ENCODE measurements at regions not wholly inside any gene's neighbourhood (a gene's known extent, or its start where the extent isn't known, plus 50 kb on each side); places are given as distances from the start of the nearest gene placed in this dataset.

DNA sequence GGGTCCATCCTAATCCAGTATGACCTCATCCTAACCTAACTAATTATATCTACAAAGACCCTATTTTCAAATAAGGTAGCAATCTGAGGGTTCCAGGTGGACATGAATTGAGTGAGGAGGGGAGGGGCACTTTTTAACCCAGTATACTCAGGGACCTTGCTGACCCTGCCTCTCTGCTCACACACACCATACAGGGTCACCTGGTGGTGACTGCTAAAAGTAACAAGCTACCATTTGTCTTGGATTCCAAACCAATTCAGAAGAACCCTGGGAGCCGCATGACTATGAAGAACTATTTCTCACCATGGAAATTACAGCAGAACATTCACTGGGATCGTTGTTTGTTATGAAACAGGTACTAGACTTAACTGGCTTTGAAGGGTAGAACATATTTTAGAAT, 151.9 kb downstream of the LACC1 start:
- Histone ChIP-seq H2AFZ (ENCODE audit: low read length) (no peak overlapping the region), H3K36me3 (ENCODE audit: control insufficient read depth, insufficient read depth, low read length) (no peaks in the 10 kb centered on the region), H3K4me3 (replicated peaks in 1 of 4; ENCODE audit: control extremely low read depth in 1 of 4, insufficient read depth in 1 of 4, low read depth in 3 of 4, low read length in 4 of 4) (no peak overlapping the region), H3K4me1 (ENCODE audit: control insufficient read depth, extremely low read depth, insufficient read depth, low read length) (no peaks in the 10 kb centered on the region), H3K27me3 (ENCODE audit: control insufficient read depth, insufficient read depth, low read length) (peaks cover 8% of the 10 kb centered on the region), H3K27ac (ENCODE audit: insufficient read depth, low read length) (no peak overlapping the region), H3K79me2 (ENCODE audit: control insufficient read depth, insufficient read depth, low read length) (no peaks in the 10 kb centered on the region), H3K4me2 (ENCODE audit: extremely low read depth, insufficient read depth, low read length) (no peak overlapping the region), H4K20me1 (ENCODE audit: control insufficient read depth, extremely low read depth, insufficient read depth, low read length) (no peaks in the 10 kb centered on the region), H3K9me3 (ENCODE audit: control insufficient read depth, insufficient read depth, low read depth, low read length) (no peaks in the 10 kb centered on the region), H3K9ac (ENCODE audit: insufficient read depth, low read length) (no peak overlapping the region)
- DNase-seq (ENCODE audit: low read depth in 2 of 2): no peak
- TF ChIP-seq, protein P1, sequence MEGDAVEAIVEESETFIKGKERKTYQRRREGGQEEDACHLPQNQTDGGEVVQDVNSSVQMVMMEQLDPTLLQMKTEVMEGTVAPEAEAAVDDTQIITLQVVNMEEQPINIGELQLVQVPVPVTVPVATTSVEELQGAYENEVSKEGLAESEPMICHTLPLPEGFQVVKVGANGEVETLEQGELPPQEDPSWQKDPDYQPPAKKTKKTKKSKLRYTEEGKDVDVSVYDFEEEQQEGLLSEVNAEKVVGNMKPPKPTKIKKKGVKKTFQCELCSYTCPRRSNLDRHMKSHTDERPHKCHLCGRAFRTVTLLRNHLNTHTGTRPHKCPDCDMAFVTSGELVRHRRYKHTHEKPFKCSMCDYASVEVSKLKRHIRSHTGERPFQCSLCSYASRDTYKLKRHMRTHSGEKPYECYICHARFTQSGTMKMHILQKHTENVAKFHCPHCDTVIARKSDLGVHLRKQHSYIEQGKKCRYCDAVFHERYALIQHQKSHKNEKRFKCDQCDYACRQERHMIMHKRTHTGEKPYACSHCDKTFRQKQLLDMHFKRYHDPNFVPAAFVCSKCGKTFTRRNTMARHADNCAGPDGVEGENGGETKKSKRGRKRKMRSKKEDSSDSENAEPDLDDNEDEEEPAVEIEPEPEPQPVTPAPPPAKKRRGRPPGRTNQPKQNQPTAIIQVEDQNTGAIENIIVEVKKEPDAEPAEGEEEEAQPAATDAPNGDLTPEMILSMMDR (conservative IDR thresholded peaks at IDR 0.05 in 1 of 2, IDR thresholded peaks at IDR 0.05 in 1 of 2; ENCODE audit: low read depth in 1 of 2, low read length in 2 of 2): no peak
- no peak for TF ChIP-seq EZH2 (IDR thresholded peaks at IDR 0.05; ENCODE audit: low read length, missing control alignments)

DNA sequence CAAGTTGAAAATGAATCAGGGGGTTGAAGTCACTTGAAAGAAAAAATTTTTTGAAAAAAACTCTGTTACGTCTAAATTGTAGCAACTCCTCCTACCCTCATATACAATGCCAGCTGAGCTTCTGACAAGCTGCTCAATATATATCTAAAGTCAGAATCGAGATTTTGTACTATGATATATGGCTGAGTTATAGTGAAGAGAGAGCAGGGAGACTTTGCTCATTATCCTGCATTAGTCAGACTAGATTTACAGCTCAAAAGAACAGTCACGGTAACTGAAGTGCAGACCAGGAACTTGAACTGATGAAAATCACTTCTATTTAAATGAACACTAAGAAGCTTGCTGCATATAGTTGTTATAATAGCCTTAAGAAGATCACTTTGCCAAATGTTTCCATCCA, 153.1 kb downstream of the LACC1 start:
- no peak for DNase-seq (ENCODE audit: low read depth in 2 of 2)
- no peaks in the 10 kb centered on the region for H3K4me1 ChIP-seq (ENCODE audit: control insufficient read depth, extremely low read depth, insufficient read depth, low read length)
- no peaks in the 10 kb centered on the region for H3K36me3 ChIP-seq (ENCODE audit: control insufficient read depth, insufficient read depth, low read length)
- H3K4me3 ChIP-seq (replicated peaks in 1 of 4; ENCODE audit: control extremely low read depth in 1 of 4, insufficient read depth in 1 of 4, low read depth in 3 of 4, low read length in 4 of 4): no peak overlapping the region
- TF ChIP-seq EZH2 (IDR thresholded peaks at IDR 0.05; ENCODE audit: low read length, missing control alignments): no peak
- TF ChIP-seq, protein P1 (conservative IDR thresholded peaks at IDR 0.05 in 1 of 2, IDR thresholded peaks at IDR 0.05 in 1 of 2; ENCODE audit: low read depth in 1 of 2, low read length in 2 of 2): no peak
- H3K9me3 ChIP-seq (ENCODE audit: control insufficient read depth, insufficient read depth, low read depth, low read length): no peaks in the 10 kb centered on the region
- H3K9ac ChIP-seq (ENCODE audit: insufficient read depth, low read length): no peak overlapping the region
- peaks cover 8% of the 10 kb centered on the region for H3K27me3 ChIP-seq (ENCODE audit: control insufficient read depth, insufficient read depth, low read length)
- H2AFZ ChIP-seq (ENCODE audit: low read length): no peak overlapping the region
- no peaks in the 10 kb centered on the region for H4K20me1 ChIP-seq (ENCODE audit: control insufficient read depth, extremely low read depth, insufficient read depth, low read length)
- H3K4me2 ChIP-seq (ENCODE audit: extremely low read depth, insufficient read depth, low read length): no peak overlapping the region
- no peaks in the 10 kb centered on the region for H3K79me2 ChIP-seq (ENCODE audit: control insufficient read depth, insufficient read depth, low read length)
- H3K27ac ChIP-seq (ENCODE audit: insufficient read depth, low read length): no peak overlapping the region

DNA sequence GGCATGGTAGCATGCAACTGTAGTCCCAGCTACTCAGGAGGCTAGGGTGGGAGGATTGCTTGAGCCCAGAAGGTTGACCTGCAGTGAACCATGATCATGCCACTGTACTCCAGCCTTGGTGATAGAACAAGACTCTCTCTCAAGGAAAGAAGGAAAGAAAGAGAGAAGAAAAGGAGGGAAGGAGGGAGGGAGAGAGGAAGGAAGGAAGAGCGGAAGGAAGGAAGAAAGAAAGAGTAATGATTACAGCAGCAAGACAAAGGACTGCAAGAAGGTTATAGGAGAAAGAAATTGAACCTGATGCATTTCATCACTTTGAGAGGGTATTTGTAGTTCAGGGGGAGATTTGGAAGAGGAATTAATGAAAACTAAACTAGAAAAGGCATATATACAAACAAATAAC, 155.7 kb downstream of the LACC1 start:
- Histone ChIP-seq H3K9me3 (ENCODE audit: control insufficient read depth, insufficient read depth, low read depth, low read length) (no peaks in the 10 kb centered on the region), H2AFZ (ENCODE audit: low read length) (no peak overlapping the region), H3K4me3 (replicated peaks in 1 of 4; ENCODE audit: control extremely low read depth in 1 of 4, insufficient read depth in 1 of 4, low read depth in 3 of 4, low read length in 4 of 4) (no peak overlapping the region), H3K4me2 (ENCODE audit: extremely low read depth, insufficient read depth, low read length) (no peak overlapping the region), H3K36me3 (ENCODE audit: control insufficient read depth, insufficient read depth, low read length) (no peaks in the 10 kb centered on the region), H3K27me3 (ENCODE audit: control insufficient read depth, insufficient read depth, low read length) (peaks cover 8% of the 10 kb centered on the region), H3K79me2 (ENCODE audit: control insufficient read depth, insufficient read depth, low read length) (no peaks in the 10 kb centered on the region), H4K20me1 (ENCODE audit: control insufficient read depth, extremely low read depth, insufficient read depth, low read length) (no peaks in the 10 kb centered on the region), H3K4me1 (ENCODE audit: control insufficient read depth, extremely low read depth, insufficient read depth, low read length) (no peaks in the 10 kb centered on the region), H3K27ac (ENCODE audit: insufficient read depth, low read length) (no peak overlapping the region), H3K9ac (ENCODE audit: insufficient read depth, low read length) (no peak overlapping the region)
- DNase-seq (ENCODE audit: low read depth in 2 of 2): no peak
- TF ChIP-seq EZH2 (IDR thresholded peaks at IDR 0.05; ENCODE audit: low read length, missing control alignments): no peak
- TF ChIP-seq, protein P1 (conservative IDR thresholded peaks at IDR 0.05 in 1 of 2, IDR thresholded peaks at IDR 0.05 in 1 of 2; ENCODE audit: low read depth in 1 of 2, low read length in 2 of 2): no peak

All from fibroblast of lung (primary cell).